ENCODE measurements at regions not wholly inside any gene's neighbourhood (a gene's known extent, or its start where the extent isn't known, plus 50 kb on each side); places are given as distances from the start of the nearest gene placed in this dataset.

DNA sequence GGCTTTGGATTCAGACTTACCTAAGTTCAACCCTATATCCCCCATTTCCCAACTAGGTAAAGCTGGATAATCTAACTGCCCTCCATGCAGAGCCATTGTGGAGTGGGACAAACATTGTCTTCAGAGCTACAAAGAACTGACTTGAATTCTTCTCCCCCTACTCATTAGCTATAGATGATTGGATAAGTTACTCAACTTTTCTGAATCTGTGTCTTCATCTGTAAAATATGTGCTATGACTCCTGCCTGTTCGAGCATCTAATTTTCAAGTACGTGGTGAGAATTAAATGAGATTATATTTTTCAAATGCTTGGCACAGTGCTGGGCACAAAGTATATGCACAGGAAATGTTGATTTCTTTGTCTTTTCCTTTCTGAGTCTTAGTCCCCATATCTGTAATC is 240.3 kb upstream of the TCF21 start:
- DNase-seq (ENCODE audit: low read depth), result no peak
- TF ChIP-seq, protein P1, sequence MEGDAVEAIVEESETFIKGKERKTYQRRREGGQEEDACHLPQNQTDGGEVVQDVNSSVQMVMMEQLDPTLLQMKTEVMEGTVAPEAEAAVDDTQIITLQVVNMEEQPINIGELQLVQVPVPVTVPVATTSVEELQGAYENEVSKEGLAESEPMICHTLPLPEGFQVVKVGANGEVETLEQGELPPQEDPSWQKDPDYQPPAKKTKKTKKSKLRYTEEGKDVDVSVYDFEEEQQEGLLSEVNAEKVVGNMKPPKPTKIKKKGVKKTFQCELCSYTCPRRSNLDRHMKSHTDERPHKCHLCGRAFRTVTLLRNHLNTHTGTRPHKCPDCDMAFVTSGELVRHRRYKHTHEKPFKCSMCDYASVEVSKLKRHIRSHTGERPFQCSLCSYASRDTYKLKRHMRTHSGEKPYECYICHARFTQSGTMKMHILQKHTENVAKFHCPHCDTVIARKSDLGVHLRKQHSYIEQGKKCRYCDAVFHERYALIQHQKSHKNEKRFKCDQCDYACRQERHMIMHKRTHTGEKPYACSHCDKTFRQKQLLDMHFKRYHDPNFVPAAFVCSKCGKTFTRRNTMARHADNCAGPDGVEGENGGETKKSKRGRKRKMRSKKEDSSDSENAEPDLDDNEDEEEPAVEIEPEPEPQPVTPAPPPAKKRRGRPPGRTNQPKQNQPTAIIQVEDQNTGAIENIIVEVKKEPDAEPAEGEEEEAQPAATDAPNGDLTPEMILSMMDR (IDR thresholded peaks at IDR 0.05; ENCODE audit: low read depth, low read length, missing control alignments), result no peak
- no peak overlapping the region for H3K4me3 ChIP-seq (ENCODE audit: low read depth, low read length)

DNA sequence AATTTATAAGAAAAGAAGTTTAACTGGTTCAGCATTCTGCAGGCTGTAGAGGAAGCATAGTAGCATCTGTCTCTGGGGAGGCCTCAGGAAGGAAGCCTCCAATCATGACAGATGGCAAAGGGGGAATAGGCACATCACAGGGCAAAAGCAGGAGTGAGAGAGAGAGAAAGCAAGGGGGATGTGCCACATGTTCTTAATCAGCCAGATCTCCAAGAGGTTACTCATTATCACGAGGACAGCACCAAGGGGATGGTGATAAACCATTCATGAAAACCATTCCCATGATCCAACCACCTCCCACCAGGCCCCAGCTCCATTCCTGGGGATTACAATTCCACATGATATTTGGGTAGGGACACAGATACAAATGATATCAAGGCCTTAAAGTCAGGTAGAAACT is 217.5 kb upstream of the TCF21 start:
- no peak overlapping the region for H3K4me3 ChIP-seq (ENCODE audit: low read depth, low read length)
- no peak for DNase-seq (ENCODE audit: low read depth)
- TF ChIP-seq, protein P1 (IDR thresholded peaks at IDR 0.05; ENCODE audit: low read depth, low read length, missing control alignments), result no peak

DNA sequence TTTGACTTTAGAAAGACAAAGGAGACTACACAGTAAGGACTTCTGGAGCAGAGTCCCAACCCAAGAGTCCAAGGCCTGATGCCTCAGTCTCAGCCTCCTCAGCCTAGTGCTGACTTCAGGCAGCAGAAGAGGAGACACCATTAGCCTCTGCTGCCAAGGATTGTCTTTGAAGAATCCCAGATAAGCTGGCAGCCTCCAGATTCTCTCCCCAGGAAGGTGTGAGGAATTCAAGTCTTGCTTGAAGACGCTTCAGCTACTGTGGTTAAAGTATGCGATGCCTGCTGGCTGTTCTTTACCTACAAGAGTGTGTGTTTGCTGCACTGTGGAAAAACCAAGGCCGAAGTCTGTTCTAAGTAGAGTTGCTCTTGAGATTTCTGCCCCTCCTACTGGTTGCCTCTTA is 215.9 kb upstream of the TCF21 start:
- no peak for DNase-seq (ENCODE audit: low read depth)
- TF ChIP-seq, protein P1 (IDR thresholded peaks at IDR 0.05; ENCODE audit: low read depth, low read length, missing control alignments), result no peak
- no peak overlapping the region for H3K4me3 ChIP-seq (ENCODE audit: low read depth, low read length)

DNA sequence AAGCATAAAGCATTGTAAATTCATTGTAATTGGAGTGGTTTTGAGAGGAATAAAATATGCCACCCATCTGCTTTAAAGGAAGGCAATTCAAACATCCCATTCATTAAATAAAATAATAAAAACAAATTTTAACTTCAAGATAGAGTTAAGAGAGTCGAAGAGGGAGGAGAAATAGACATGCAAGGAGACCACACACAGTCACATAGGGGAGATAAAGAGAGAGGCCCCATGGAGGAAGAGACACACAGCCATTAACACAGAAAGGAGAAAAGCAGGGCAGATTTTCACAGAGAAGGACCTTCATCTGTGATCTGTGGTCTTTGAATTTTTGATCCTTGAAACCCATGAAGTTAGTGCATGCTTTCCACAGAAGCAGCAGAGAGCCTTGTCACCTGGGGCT is 214.3 kb upstream of the TCF21 start:
- TF ChIP-seq, protein P1 (IDR thresholded peaks at IDR 0.05; ENCODE audit: low read depth, low read length, missing control alignments), result no peak
- no peak for DNase-seq (ENCODE audit: low read depth)
- H3K4me3 ChIP-seq (ENCODE audit: low read depth, low read length), result no peak overlapping the region

DNA sequence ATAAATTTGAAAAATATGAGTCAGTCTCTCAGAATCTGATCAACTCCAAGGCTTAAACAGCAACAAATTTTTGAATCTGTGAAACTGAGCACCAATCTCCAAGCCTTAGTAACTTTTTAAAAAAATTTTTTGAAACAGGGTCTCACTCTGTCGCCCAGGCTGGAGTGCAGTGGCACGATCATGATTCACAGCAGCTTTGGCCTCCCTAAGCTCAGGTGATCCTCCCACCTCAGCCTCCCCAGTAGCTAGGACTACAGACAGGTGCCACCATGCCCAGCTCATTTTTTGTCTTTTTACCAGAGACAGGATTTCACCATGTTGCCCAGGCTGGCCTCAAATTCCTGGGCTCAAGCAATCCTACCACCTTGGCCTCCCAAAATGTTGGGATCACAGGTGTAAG is 207.9 kb upstream of the TCF21 start:
- H3K4me3 ChIP-seq (ENCODE audit: low read depth, low read length), result no peak overlapping the region
- TF ChIP-seq, protein P1 (IDR thresholded peaks at IDR 0.05; ENCODE audit: low read depth, low read length, missing control alignments), result no peak
- no peak for DNase-seq (ENCODE audit: low read depth)

DNA sequence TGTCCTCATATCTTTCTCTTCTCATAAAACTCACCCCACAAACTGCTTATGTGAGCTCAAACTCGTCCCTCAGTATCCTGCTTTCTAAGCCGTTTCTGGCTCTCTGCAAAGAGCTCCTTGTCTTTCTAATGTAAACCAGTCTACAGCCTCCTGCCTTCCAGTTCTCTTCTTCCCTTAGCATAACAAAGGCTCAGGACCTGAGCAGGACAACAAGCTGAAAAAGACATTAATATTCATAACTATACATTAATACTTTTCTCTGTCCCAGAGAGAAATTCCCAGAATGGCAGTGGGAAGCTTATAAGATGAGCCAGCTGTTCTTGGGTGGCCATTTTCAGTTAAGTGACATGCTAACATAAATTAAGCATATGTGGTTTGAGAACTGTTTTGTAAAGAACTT is 207.0 kb upstream of the TCF21 start:
- TF ChIP-seq, protein P1 (IDR thresholded peaks at IDR 0.05; ENCODE audit: low read depth, low read length, missing control alignments), result no peak
- no peak for DNase-seq (ENCODE audit: low read depth)
- H3K4me3 ChIP-seq (ENCODE audit: low read depth, low read length), result no peak overlapping the region

DNA sequence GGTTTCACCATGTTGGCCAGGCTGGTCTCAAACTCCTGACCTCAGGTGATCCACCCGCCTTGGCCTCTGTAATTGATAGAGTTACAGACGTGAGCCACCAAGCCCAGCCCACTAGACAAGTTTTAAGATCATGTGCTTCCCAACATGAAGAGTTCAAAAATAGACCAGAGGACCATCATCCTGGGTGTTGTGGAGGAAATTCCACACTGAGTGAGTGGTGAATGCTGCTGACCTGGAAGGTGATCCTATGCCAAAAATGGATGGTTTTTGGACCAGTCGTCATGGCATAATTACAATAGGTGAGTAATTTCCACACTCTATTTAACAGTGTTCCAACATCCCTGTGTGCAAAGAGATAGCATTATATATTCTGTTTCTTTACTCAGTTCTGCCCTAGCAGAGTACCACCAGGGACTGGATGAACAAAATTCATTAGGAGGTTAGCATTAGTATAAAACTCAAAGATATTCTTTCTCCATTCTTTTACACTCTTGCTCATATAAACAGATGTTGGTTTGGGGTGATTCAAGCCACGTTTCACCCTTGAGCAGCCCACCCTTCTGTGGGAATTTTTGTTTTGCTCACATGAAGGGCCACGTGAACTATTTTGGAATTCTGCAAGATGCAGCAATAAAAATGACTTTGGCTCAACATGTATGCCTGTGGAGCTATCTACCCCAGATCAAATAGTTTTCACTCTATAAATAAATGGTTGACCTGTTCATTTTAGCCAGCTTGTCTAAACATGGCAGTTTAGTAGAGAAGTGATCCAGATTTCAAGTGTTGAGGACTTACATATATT is 206.2 kb upstream of the TCF21 start:
- TF ChIP-seq, protein P1 (IDR thresholded peaks at IDR 0.05; ENCODE audit: low read depth, low read length, missing control alignments), result no peak
- no peak for DNase-seq (ENCODE audit: low read depth)
- no peak overlapping the region for H3K4me3 ChIP-seq (ENCODE audit: low read depth, low read length)

All from GM12864 (cell line).